Peyer's patch (tissue), 4 donors: ENCODE measurements at regions not wholly inside any gene's neighbourhood (a gene's known extent, or its start where the extent isn't known, plus 50 kb on each side); places are given as distances from the start of the nearest gene placed in this dataset.
A peak's percentile ranks its signal among the peaks of the same experiment; 100 is the strongest.

Experiments used
- DNase-seq, 3 donors: peaks; one replicate each; pipeline ENCODE4 v3.0.0-alpha.2; 2017 to 2019
- H3K27ac ChIP-seq, 4 donors: fragments of 200-600 bp; sonication (generic); one replicate each; pipeline ENCODE4 v1.5.1; 2016 to 2019
- H3K27me3 ChIP-seq, 2 donors: fragments of 200-600 bp; sonication (generic); one replicate each; pipeline ENCODE4 v1.5.1; 2019
- H3K36me3 ChIP-seq, 3 donors: fragments of 200-600 bp; sonication (generic); one replicate each; pipeline ENCODE4 v1.5.1; 2016 to 2019
- H3K4me1 ChIP-seq, 4 donors: fragments of 200-600 bp; sonication (generic); one replicate each; pipeline ENCODE4 v1.5.1; 2016 to 2019
- H3K4me3 ChIP-seq, 4 donors: fragments of 200-600 bp; sonication (generic); 1 replicate in 3 of 4; 2 replicates in 1 of 4; pipeline ENCODE4 v1.5.1; 2016 to 2019; ENCODE audit warnings: mild to moderate bottlenecking in 1 of 4
- H3K9me3 ChIP-seq, 4 donors: fragments of 200-600 bp; sonication (generic); one replicate each; pipeline ENCODE4 v1.5.1; 2016 to 2019; ENCODE audit warnings: mild to moderate bottlenecking in 1 of 4
- CTCF ChIP-seq, 6 experiments: fragments of 450-650 bp in 4 of 6; fragments of 200-600 bp in 2 of 6; sonication (generic) in 1 of 6; IDR thresholded peaks; one replicate each; pipeline ENCODE4 v1.5.1; 2017 to 2019; ENCODE audit warnings: antibody characterized with exemption in 6 of 6, mild to moderate bottlenecking in 3 of 6, moderate library complexity in 1 of 6
- POLR2A ChIP-seq, 2 donors: fragments of 450-650 bp; IDR thresholded peaks; one replicate each; pipeline ENCODE4 v1.5.1; 2017; ENCODE audit warnings: antibody characterized with exemption in 2 of 2, mild to moderate bottlenecking in 2 of 2, moderate library complexity in 2 of 2

DNA sequence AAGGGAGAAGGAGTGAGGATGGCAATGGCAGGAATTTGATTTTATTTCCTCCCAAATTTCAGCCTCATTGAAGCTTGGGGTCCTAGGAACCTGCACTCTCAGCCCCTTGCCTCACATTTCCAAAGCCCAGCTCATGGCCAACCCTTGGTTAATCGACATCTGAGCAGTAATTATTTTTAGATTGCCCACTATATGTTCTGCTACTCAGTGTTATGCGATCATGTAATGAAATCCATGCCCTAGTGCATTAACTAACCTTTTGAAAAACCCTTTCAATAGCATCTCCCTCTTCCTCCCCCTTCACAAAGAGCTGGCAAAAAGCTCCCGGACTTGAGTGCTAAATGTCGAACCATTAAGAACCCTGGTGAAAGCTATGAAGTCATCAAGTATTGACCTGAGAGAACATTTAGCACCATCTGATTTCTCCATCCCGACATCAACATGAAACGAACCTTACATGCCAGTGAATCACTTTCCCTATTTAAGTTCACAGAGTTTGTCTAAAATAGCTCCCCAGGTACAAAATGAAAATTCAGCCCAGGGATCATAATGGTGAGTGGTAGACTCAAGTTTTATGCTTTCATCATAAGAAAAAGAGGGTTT lies 59.2 kb upstream of the RPS6KA3 start:
- Histone ChIP-seq H3K36me3 (no peaks in the 10 kb centered on the region), H3K27ac (no peak overlapping the region), H3K4me3 (no peak overlapping the region), H3K9me3 (no peaks in the 10 kb centered on the region), H3K27me3 (no peaks in the 10 kb centered on the region), H3K4me1 (no peaks in the 10 kb centered on the region)
- DNase-seq: no peak
- TF ChIP-seq POLR2A (IDR thresholded peaks at IDR 0.05) (no peak), CTCF (IDR thresholded peaks at IDR 0.05) (no peak)

GRCh38 chrX:20322887-20323286 lies 56.2 kb upstream of the RPS6KA3 start:
- no peaks in the 10 kb centered on the region for H3K9me3 ChIP-seq
- H3K27ac ChIP-seq: no peak overlapping the region
- H3K4me1 ChIP-seq: no peaks in the 10 kb centered on the region
- DNase-seq: no peak
- no peaks in the 10 kb centered on the region for H3K36me3 ChIP-seq
- H3K4me3 ChIP-seq: no peak overlapping the region
- no peaks in the 10 kb centered on the region for H3K27me3 ChIP-seq
- TF ChIP-seq POLR2A (IDR thresholded peaks at IDR 0.05) (no peak), CTCF (IDR thresholded peaks at IDR 0.05) (no peak)

GRCh38 chrX:20320461-20321159 lies 53.9 kb upstream of the RPS6KA3 start:
- H3K27me3 ChIP-seq: no peaks in the 10 kb centered on the region
- no peak overlapping the region for H3K4me3 ChIP-seq
- no peak for TF ChIP-seq POLR2A (IDR thresholded peaks at IDR 0.05)
- TF ChIP-seq CTCF (IDR thresholded peaks at IDR 0.05): no peak
- H3K9me3 ChIP-seq: no peaks in the 10 kb centered on the region
- no peaks in the 10 kb centered on the region for H3K4me1 ChIP-seq
- H3K27ac ChIP-seq: peak overlapping the region in 1 of 4 donors; percentile 8
- no peaks in the 10 kb centered on the region for H3K36me3 ChIP-seq
- peak in 2 of 3 donors; percentile 58 to 69 for DNase-seq

DNA sequence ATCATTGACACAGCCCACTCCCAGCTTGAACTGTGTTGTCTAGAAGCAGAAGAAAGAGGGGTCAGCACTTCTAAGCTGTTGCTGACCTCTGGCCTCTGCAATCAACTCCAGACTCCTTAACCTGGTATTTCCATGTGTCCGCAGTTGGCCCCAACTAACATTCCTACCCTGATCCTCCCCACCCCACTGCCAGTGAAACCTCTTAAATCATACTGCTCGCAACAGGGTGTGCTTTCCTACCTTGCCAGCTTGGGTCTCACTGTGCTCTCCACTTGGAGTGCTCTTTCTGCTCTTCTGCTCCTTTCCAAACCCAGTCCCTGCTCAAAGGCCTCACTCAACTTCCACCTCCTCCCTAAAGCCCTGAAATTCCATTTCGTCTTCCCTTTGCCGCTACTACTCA lies 52.3 kb upstream of the RPS6KA3 start:
- Histone ChIP-seq H3K4me1 (no peaks in the 10 kb centered on the region), H3K27ac (no peak overlapping the region), H3K9me3 (no peaks in the 10 kb centered on the region), H3K36me3 (no peaks in the 10 kb centered on the region), H3K4me3 (no peak overlapping the region), H3K27me3 (no peaks in the 10 kb centered on the region)
- DNase-seq: no peak
- no peak for TF ChIP-seq POLR2A (IDR thresholded peaks at IDR 0.05)
- TF ChIP-seq CTCF (IDR thresholded peaks at IDR 0.05): no peak

DNA sequence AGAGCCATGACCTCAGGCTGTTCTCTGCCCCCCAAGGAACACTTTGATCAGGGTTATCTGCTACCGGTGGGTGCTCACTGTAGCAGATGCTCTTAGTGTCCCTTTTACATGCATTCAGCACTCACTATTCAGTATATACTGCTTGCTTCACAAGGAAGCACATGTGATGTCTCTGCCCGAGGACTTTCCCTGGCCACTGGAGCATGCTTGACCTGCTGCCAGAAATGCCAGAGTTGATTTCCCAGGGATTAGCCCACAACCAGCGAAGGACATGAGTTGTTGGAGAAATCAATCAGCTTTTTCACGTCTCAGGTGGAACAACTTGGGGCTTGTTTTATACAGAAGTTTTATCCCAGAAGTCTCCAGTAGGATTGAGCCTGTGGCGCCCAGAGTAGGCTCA lies 51.2 kb upstream of the RPS6KA3 start:
- H3K36me3 ChIP-seq: no peaks in the 10 kb centered on the region
- TF ChIP-seq POLR2A (IDR thresholded peaks at IDR 0.05) (no peak), CTCF (IDR thresholded peaks at IDR 0.05) (no peak)
- H3K27ac ChIP-seq: no peak overlapping the region
- H3K4me1 ChIP-seq: no peaks in the 10 kb centered on the region
- H3K9me3 ChIP-seq: no peaks in the 10 kb centered on the region
- no peak for DNase-seq
- H3K27me3 ChIP-seq: no peaks in the 10 kb centered on the region
- H3K4me3 ChIP-seq: no peak overlapping the region
